Gastrocnemius medialis (tissue), 4 donors: ENCODE measurements at regions not wholly inside any gene's neighbourhood (a gene's known extent, or its start where the extent isn't known, plus 50 kb on each side); places are given as distances from the start of the nearest gene placed in this dataset.

Source experiments
- ATAC-seq, 2 donors: fragments of 150-250 bp; one replicate each; pipeline ENCODE4 v1.9.1; 2016
- DNase-seq, 2 donors: peaks; one replicate each; pipeline ENCODE4 v3.0.0-alpha.2; 2019
- H3K27ac ChIP-seq, 4 donors: fragments of 200-600 bp; sonication (generic); 1 replicate in 1 of 4; 2 replicates in 3 of 4; pipeline ENCODE4 v1.5.1; 2016 to 2018; ENCODE audit warnings: mild to moderate bottlenecking in 2 of 4, moderate library complexity in 1 of 4
- H3K27me3 ChIP-seq, 3 donors: fragments of 200-600 bp; sonication (generic) in 2 of 3; 1 replicate in 1 of 3; 2 replicates in 2 of 3; pipeline versions ENCODE4 v1.5.1 to v1.6.0; 2016 to 2019; ENCODE audit warnings: mild to moderate bottlenecking in 1 of 3, moderate library complexity in 1 of 3
- H3K36me3 ChIP-seq, 2 donors: fragments of 200-600 bp; sonication (generic) in 1 of 2; one replicate each; pipeline ENCODE4 v1.5.1; 2017 to 2018
- H3K4me1 ChIP-seq, 2 donors: fragments of 200-600 bp; sonication (generic) in 1 of 2; one replicate each; pipeline ENCODE4 v1.5.1; 2016 to 2017; ENCODE audit warnings: mild to moderate bottlenecking in 2 of 2
- H3K4me3 ChIP-seq, 4 donors: fragments of 200-600 bp; sonication (generic) in 3 of 4; 1 replicate in 1 of 4; 2 replicates in 3 of 4; pipeline ENCODE4 v1.5.1; 2016 to 2019; ENCODE audit warnings: mild to moderate bottlenecking in 2 of 4
- H3K9me3 ChIP-seq, 3 donors: fragments of 200-600 bp; sonication (generic) in 2 of 3; 1 replicate in 1 of 3; 2 replicates in 2 of 3; pipeline ENCODE4 v1.5.1; 2016 to 2019
- CTCF ChIP-seq, 5 experiments: fragments of 450-650 bp in 3 of 5; fragments of 200-600 bp in 2 of 5; sonication (generic) in 2 of 5; IDR thresholded peaks in 4 of 5; conservative IDR thresholded peaks in 1 of 5; 1 replicate in 4 of 5; 2 replicates in 1 of 5; pipeline ENCODE4 v1.5.1; 2016 to 2019; ENCODE audit warnings: antibody characterized with exemption in 5 of 5, mild to moderate bottlenecking in 3 of 5, moderate library complexity in 3 of 5
- POLR2A ChIP-seq, 2 donors: fragments of 450-650 bp; IDR thresholded peaks; one replicate each; pipeline ENCODE4 v1.6.1; 2017; ENCODE audit warnings: antibody characterized with exemption in 2 of 2, mild to moderate bottlenecking in 2 of 2, moderate library complexity in 2 of 2
- in situ Hi-C, 4 donors: fragments of 200-750 bp; cut with MboI; loops; one replicate each; pipeline versions ENCODE4 v1.15.0 to v1.8.0; 2017; ENCODE audit warnings: low sequenced_read_pairs in 4 of 4
- intact Hi-C: fragments of 100-400 bp; cut with DNase I; formaldehyde crosslinking; loops from one replicate; pipeline ENCODE4 v1.15.1; 2023; ENCODE audit warnings: low total_unique reads

DNA sequence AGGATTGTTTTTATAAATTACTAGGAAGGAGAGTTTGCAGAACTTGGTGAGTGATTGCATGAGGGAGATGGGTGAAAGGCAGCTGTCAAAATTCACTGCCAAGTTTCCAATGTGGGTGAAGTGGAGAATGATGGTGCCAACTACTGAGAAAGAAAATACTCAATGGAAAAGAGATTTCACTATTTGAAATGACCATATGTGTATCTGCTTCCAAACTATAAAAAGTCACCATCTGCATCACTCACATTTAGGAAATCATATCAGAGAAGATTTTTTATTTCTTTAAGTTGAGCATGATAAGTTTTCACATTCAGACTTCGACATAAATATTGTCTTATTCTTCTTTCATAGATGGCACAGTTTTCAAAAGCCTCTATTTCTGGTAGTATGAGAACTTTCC is 570.0 kb upstream of the DSEL start:
- intact Hi-C loops (no loop called here), in situ Hi-C loops (no loop called here)
- H3K27me3 ChIP-seq, result no peaks in the 10 kb centered on the region
- no peak for ATAC-seq
- no peaks in the 10 kb centered on the region for H3K9me3 ChIP-seq
- no peak for TF ChIP-seq CTCF (IDR thresholded peaks at IDR 0.05 in 4 of 5, conservative IDR thresholded peaks at IDR 0.05 in 1 of 5)
- TF ChIP-seq POLR2A (IDR thresholded peaks at IDR 0.05), result no peak
- no peak overlapping the region for H3K4me3 ChIP-seq
- H3K4me1 ChIP-seq, result no peaks in the 10 kb centered on the region
- H3K36me3 ChIP-seq, result no peaks in the 10 kb centered on the region
- no peak for DNase-seq
- no peak overlapping the region for H3K27ac ChIP-seq

DNA sequence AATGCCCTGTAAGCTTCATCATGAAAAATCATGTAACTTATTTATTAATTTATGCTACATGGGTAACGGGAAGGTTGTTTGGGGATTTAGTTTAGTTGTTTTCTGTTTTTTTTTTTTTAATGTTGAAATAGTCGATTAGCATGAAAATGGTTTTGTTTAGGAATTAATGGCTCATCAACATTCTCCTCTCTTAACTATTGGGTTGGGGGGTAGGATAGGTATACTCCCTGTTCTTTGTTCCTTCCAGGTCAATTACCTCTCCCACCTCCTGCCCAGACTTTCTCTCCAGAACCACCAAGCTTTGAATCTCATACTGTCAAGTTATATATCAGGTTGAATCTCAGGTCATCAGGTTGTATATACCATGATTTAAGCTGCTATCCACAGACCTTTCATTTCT is 568.7 kb upstream of the DSEL start:
- in situ Hi-C loops, result no loop called here
- Histone ChIP-seq H3K27ac (no peak overlapping the region), H3K9me3 (no peaks in the 10 kb centered on the region), H3K36me3 (no peaks in the 10 kb centered on the region), H3K4me1 (no peaks in the 10 kb centered on the region), H3K4me3 (no peak overlapping the region), H3K27me3 (no peaks in the 10 kb centered on the region)
- intact Hi-C loops, result no loop called here
- ATAC-seq (no peak), DNase-seq (no peak)
- no peak for TF ChIP-seq CTCF (IDR thresholded peaks at IDR 0.05 in 4 of 5, conservative IDR thresholded peaks at IDR 0.05 in 1 of 5)
- TF ChIP-seq POLR2A (IDR thresholded peaks at IDR 0.05), result no peak

GRCh38 chr18:68083776-68084175 is 567.3 kb upstream of the DSEL start:
- Histone ChIP-seq H3K27me3 (no peaks in the 10 kb centered on the region), H3K4me1 (no peaks in the 10 kb centered on the region), H3K36me3 (no peaks in the 10 kb centered on the region), H3K9me3 (no peaks in the 10 kb centered on the region), H3K4me3 (no peak overlapping the region), H3K27ac (no peak overlapping the region)
- in situ Hi-C loops, result no loop called here
- intact Hi-C loops, result no loop called here
- DNase-seq (no peak), ATAC-seq (no peak)
- TF ChIP-seq CTCF (IDR thresholded peaks at IDR 0.05 in 4 of 5, conservative IDR thresholded peaks at IDR 0.05 in 1 of 5) (no peak), POLR2A (IDR thresholded peaks at IDR 0.05) (no peak)

DNA sequence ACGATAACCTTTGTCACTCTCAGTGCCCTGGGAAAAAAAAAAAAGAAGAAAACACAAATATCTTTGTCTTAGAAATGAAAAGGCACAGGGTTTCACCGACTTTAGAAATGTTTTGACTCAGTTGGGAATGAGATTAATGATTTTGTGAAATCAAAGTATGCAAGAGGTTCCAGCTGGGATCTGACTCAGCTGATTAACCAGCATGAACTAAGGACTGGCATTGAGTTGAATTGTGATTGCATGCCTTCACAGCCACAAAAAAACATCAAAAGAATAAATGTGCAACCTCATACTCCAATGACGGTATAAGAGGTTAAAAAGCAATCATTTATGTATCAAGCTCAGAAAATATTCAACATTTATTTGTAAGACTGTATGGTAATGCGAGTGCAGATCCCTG is 566.6 kb upstream of the DSEL start:
- Histone ChIP-seq H3K36me3 (no peaks in the 10 kb centered on the region), H3K4me1 (no peaks in the 10 kb centered on the region), H3K9me3 (no peaks in the 10 kb centered on the region), H3K27ac (no peak overlapping the region), H3K4me3 (no peak overlapping the region), H3K27me3 (no peaks in the 10 kb centered on the region)
- TF ChIP-seq POLR2A (IDR thresholded peaks at IDR 0.05), result no peak
- TF ChIP-seq CTCF (IDR thresholded peaks at IDR 0.05 in 4 of 5, conservative IDR thresholded peaks at IDR 0.05 in 1 of 5), result no peak
- in situ Hi-C loops, result no loop called here
- ATAC-seq (no peak), DNase-seq (no peak)
- intact Hi-C loops, result no loop called here

DNA sequence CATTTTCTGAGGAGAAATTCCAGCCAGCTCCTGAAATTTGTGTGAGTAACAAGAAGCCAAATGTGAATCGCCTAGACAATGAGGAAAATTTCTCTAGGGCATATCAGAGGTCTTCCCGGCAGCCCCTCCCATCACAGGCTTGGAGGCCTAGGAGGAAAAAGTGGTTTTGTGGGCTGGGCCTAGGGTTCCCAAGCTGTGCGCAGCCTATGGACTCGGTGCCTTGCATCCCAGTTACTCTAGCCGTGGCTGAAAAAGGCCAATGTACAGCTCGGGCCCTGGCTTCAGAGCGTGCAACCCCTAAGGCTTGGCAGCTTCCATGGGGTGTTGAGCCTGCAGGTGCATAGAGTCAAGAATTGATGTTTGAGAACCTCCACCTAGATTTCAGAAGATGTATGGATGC is 556.2 kb upstream of the DSEL start:
- H3K27me3 ChIP-seq, result no peaks in the 10 kb centered on the region
- no peaks in the 10 kb centered on the region for H3K9me3 ChIP-seq
- in situ Hi-C loops, result loop anchor here in 2 of 4 donors (25.0 kb wide), 2 partner anchors 90 to 110 kb away; no protein-coding TSS in a partner anchor
- H3K27ac ChIP-seq, result no peak overlapping the region
- no peaks in the 10 kb centered on the region for H3K4me1 ChIP-seq
- no peak for ATAC-seq
- TF ChIP-seq CTCF (IDR thresholded peaks at IDR 0.05 in 4 of 5, conservative IDR thresholded peaks at IDR 0.05 in 1 of 5) (no peak), POLR2A (IDR thresholded peaks at IDR 0.05) (no peak)
- intact Hi-C loops, result no loop called here
- no peaks in the 10 kb centered on the region for H3K36me3 ChIP-seq
- H3K4me3 ChIP-seq, result no peak overlapping the region
- no peak for DNase-seq
